ENCODE measurements at regions not wholly inside any gene's neighbourhood (a gene's known extent, or its start where the extent isn't known, plus 50 kb on each side); places are given as distances from the start of the nearest gene placed in this dataset.

GRCh38 chr6:40973304-40973703 lies 65.7 kb downstream of the UNC5CL start:
- DNase-seq, result no peak

- DNase-seq, result no peak
These were observed 66.2 kb downstream of the UNC5CL start for GRCh38 chr6:40972814-40973213.

GRCh38 chr6:40972190-40972589 lies 66.8 kb downstream of the UNC5CL start:
- DNase-seq, result no peak

GRCh38 chr6:40968620-40969164 lies 70.3 kb downstream of the UNC5CL start:
- DNase-seq, result no peak

GRCh38 chr6:40966860-40967259 lies 72.2 kb downstream of the UNC5CL start:
- no peak for DNase-seq

- no peak for DNase-seq
These were observed 74.0 kb downstream of the UNC5CL start for GRCh38 chr6:40965046-40965445.

- no peak for DNase-seq
These were observed 76.0 kb downstream of the UNC5CL start for GRCh38 chr6:40963019-40963418.

GRCh38 chr6:40962241-40962640 lies 76.8 kb downstream of the UNC5CL start:
- no peak for DNase-seq

GRCh38 chr6:40961831-40962230 lies 77.2 kb downstream of the UNC5CL start:
- no peak for DNase-seq

- DNase-seq, result no peak
These were observed 78.1 kb downstream of the UNC5CL start for GRCh38 chr6:40960742-40961430.

- DNase-seq, result no peak
These were observed 79.2 kb downstream of the UNC5CL start for GRCh38 chr6:40959781-40960327.

- no peak for DNase-seq
These were observed 80.3 kb downstream of the UNC5CL start for GRCh38 chr6:40958738-40959137.

GRCh38 chr6:40957616-40958492 lies 81.2 kb downstream of the UNC5CL start:
- no peak for DNase-seq

GRCh38 chr6:40956936-40957335 lies 82.1 kb downstream of the UNC5CL start:
- no peak for DNase-seq

- DNase-seq, result no peak
These were observed 83.9 kb downstream of the UNC5CL start for GRCh38 chr6:40955178-40955545.

GRCh38 chr6:40954446-40955177 lies 84.4 kb downstream of the UNC5CL start:
- no peak for DNase-seq

GRCh38 chr6:40953486-40953885 lies 85.5 kb downstream of the UNC5CL start:
- no peak for DNase-seq

- DNase-seq, result no peak
These were observed 87.9 kb downstream of the UNC5CL start for GRCh38 chr6:40950986-40951698.

- no peak for DNase-seq
These were observed 90.5 kb downstream of the UNC5CL start for GRCh38 chr6:40948570-40948969.

GRCh38 chr6:40947876-40948526 lies 91.0 kb downstream of the UNC5CL start:
- no peak for DNase-seq

GRCh38 chr6:40946738-40947301 lies 92.2 kb downstream of the UNC5CL start:
- DNase-seq, result no peak

All from stimulated activated CD4-positive, alpha-beta T cell treated with anti-CD3 and anti-CD28 coated beads, Interleukin-12 subunit alpha, Interleukin-12 subunit beta, amount 100 ng/mL, for 4 hours (primary cell).